Ecto neural progenitor cell (in vitro differentiated cells): ENCODE measurements at regions not wholly inside any gene's neighbourhood (a gene's known extent, or its start where the extent isn't known, plus 50 kb on each side); places are given as distances from the start of the nearest gene placed in this dataset.

Experiments
- DNase-seq: peaks from one replicate; pipeline ENCODE4 v3.0.0-alpha.2; 2018; ENCODE audit warnings: low spot score

DNA sequence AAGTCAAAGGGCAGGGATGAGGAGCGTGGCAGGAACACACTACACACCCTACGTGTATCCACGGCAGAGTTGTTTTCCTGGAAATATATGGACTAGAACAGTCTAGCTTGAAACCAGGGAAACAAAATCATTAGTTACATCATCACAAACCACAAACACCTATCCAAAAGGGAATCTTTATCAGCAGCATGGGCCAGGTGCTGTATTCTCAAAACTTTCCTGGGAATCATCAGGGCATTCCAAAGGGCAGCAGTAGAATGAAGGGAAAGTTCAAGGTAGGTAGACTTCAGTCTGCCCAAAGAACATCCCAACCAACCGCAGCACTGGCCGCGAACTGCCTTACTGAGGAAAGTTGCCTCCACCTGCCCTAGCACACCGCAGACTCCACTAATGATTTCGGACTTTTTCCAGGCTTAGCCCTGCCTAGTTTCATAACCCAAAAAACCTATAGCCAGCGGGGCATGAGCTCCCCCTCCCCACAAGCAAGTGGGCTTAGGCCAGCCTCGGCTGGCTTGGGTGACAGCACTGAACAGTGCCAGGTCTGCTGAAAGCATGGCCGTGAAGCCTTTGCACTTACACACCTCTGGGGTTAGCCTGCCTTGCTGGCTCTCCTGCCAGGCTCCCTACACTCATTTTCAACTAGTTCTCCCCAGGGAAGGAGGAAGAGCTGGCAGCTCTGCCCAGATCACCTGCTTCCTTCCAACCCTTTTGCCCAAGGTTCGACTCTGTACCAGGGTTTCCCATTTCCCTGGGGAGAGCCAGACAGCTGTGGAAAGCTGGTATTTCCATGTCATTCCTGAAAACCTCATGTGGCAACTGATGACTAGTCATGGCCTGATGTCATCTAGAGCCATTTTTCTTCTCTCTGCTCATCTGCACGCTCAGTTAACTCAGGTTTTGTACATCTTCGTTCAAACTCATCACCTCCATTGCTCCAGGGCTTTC, 77.3 kb upstream of the UBAC2 start:
- no peak for DNase-seq

DNA sequence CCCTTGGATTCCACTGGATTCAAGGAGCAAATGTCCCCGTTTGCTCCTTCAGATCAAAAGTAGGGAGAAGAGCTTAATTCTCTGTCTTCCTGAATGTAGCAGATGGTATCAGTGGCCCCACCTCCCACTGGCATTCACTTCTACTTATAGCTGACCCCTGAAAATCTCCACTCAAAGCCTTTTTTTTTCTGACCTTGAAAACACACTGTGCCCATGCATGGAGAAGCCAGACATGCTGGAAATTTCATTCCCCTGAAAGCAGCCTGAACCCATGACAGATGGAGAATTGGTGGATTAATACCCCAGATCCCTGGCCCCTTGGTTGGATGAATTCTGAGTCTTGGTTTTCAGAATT, 76.6 kb upstream of the UBAC2 start:
- DNase-seq = no peak

DNA sequence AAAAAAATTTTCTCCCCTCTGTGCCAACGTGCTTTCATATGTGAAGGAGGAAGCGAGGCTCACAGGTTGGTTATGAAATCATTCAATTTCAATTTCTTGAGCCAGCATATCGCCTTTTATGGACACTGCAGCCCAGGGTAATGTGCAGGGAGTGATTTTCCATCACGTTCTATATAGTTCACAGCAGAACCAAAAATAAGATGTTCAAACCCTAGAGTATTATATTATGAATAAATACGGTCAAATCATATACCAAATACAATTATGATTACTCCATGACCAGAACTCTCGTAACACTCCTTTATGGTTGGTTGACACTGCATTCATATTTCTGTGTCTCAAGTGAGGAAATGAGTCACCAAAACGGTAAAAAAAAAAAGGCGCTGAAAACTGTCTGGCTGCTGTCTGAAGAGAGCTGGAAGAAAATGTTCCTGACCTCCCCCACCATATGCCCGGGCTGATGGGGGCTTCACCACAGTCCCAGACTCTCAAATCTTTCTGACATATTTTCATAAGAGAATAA, 75.8 kb upstream of the UBAC2 start:
- no peak for DNase-seq

GRCh38 chr13:99125326-99125915, 75.2 kb upstream of the UBAC2 start:
- DNase-seq = no peak

GRCh38 chr13:99126821-99127220, 73.8 kb upstream of the UBAC2 start:
- DNase-seq = no peak

- no peak for DNase-seq
Observed at GRCh38 chr13:99129050-99129449, 71.6 kb upstream of the UBAC2 start.

GRCh38 chr13:99129951-99130350, 70.7 kb upstream of the UBAC2 start:
- no peak for DNase-seq

DNA sequence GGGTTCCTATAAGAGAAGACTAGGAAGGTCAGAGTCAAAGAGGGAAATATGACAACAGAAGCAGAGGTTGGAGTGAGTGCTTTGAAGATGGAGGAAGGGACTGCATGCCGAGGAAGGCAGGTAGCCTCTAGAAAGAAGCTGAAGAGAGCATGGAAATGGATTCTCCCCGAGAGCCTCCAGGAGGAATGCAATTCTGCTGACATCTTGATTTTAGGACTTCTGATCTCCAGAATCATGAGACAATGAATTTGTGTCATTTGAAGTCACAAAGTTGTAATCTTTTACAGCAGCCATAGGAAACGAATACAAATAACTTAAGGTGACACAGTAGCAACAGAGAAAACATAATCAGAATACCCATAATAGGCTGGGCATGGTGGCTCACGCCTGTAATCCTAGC, 69.2 kb upstream of the UBAC2 start:
- DNase-seq = no peak

GRCh38 chr13:99132295-99132835, 68.3 kb upstream of the UBAC2 start:
- DNase-seq = no peak

DNA sequence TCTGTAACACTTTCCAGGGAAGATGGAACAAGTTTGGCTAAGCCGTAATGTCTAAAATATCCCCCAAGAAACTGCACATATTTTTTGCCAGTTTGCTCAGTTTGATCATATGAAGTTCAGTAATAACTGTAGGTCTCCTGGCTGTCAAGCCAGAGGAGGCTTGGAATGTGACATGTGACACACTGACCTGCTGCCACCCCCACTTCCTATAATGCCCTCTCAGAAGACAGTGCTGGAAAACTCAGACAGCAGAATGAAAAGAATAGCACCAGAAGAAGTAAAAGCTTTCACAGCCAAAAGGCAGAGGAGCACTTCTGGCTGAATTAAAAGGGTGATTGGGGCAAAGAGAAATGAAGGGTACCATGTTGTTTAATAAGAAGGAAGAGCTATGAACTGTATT, 67.4 kb upstream of the UBAC2 start:
- no peak for DNase-seq

DNA sequence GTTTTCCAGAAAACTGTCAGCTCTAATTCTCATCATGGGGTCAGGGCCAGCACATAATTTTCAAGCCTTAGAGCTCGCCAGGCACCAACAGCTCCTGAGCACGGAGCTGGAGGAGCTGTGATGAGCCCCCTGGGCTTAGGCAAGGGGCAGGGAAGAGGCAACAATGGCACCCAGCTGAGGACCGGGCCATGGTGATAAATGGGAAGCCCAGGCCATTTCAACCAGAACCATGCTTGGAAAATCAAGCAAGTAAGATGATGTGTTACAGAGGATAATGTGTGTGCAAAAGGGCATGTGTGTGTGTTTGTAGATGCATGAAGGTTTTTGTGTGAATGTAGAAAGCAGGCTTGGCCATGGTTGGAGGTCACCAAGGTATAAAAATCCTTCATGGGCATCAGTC, 66.8 kb upstream of the UBAC2 start:
- no peak for DNase-seq

DNA sequence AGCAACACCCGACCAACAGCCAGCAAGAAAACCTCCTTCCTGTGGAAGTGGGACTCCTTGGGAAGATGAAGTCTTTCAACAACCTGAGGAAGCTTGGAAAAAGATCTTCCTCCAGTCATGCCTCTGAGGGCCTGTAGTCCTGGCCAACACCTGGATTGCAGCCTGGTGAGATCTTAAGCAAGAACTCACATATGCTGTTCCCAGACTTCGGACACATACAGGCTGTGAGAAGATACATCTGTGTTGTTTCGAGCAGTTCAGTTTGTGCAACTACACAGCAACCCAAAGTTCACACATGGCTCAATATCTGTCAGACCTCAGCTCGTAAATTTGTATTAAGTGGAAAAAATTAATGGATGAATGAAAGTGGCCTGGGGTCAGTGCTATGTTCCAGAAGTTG, 65.1 kb upstream of the UBAC2 start:
- DNase-seq = no peak

DNA sequence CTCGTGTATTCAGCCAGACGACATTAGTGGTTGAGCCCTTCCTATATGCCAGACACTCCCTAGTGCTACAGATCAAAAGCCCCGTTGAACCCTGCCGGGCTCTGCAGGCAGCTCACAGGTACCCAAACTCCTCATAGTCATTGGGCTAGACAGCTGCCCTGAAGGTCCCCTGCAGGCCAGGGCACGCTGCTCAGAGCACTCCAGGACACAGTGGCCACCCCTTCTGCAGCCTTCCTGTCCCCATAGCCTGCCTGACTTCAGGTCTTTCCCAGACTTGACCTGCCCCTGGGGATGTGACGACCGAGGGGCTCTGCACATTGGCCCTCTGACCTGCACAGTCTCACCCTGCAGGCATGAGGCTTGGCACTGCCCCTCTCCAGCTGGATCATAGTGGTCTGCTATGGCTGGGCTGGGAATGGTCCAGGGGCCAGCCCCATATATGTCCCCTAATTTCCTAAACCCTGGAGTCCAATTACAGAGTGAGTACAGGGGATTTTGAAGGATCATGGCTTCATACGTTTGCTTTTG, 64.2 kb upstream of the UBAC2 start:
- DNase-seq = no peak

- no peak for DNase-seq
Observed at GRCh38 chr13:99140831-99141230, 59.8 kb upstream of the UBAC2 start.

GRCh38 chr13:99143904-99144303, 56.8 kb upstream of the UBAC2 start:
- no peak for DNase-seq

- no peak for DNase-seq
Observed at GRCh38 chr13:99144306-99144705, 56.3 kb upstream of the UBAC2 start.

DNA sequence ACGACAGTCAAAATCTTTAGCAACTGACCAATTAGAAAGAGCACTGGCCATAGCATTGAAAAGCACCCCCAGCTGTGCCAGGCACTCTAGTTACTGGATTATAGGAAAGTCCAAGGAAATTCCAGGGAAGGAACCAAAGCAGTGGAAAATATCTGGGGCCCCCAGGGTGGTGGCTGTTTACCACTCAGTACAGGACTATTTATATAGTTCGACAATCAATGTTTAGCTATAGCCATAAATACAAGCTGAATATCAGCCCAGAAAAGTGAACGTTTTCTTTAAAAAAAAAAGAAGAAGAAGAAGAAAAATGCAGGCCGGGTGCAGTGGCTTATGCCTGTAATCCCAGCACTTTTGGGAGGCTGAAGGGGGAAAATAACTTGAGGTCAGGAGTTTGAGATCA, 55.2 kb upstream of the UBAC2 start:
- no peak for DNase-seq

GRCh38 chr13:99150575-99151361, 49.9 kb upstream of the UBAC2 start:
- no peak for DNase-seq
